Superior temporal gyrus (tissue), 1 donor: ENCODE measurements at regions not wholly inside any gene's neighbourhood (a gene's known extent, or its start where the extent isn't known, plus 50 kb on each side); places are given as distances from the start of the nearest gene placed in this dataset.
"Not testable (repeated sequence)": the region's sequence is repeated elsewhere in the genome, so short reads cannot be mapped to it uniquely, and the experiment has no call there.

ENCODE experiments used
- DNase-seq: peaks from one replicate; pipeline ENCODE4 v3.0.0-alpha.2; 2016; ENCODE audit errors: extremely low spot score

DNA sequence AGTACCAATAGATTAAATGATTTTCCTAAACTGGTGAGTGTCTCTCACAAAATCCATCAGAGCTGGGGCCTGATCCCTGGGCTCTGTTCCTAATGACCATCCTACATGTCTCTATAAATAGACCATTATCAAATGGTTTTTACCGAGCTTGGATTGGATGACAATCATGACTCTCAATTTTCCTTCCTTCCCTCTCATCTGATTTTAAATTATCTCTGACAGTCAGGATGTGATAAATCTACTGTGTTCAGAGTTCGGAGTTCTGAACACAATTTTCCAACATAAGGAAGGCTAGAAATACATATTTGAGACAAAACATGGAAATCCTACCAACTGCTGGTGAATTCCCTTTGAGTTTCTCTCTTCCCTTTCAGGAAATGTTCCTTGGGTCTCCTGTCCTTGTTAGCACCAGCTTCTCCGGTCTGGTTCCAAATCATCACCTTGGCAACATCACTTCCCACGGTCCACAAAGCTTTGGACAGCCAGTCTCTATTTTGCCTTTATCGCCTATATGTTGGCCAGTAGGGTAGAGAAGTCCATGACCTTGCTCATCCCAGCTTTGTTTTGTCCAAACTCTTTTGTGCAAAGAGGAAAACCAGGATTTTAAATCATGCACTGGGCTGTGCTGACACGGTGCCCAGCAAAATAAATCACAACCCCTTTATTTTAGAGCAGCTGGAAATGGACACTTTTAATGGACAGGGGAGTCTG lies 139.6 kb upstream of the ITGA6 start:
- DNase-seq = no peak

DNA sequence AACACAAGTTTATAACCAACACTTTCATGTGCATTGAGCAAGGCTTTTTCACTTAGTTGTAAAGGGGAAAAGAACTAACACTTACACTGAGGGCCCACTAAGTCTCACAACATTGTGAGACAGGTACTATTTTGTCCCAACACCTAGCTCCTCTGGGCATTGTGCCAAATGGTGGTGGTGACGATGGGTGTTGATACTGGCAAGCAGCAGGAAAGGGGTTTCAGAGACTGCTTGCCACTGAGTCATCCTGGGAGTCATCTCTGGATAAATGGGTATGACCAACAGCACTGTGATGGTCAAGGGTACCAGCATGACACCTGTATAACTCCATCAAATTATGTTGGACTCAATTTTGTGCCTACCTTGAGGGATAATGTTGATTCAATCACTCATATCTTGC lies 138.8 kb upstream of the ITGA6 start:
- no peak for DNase-seq

DNA sequence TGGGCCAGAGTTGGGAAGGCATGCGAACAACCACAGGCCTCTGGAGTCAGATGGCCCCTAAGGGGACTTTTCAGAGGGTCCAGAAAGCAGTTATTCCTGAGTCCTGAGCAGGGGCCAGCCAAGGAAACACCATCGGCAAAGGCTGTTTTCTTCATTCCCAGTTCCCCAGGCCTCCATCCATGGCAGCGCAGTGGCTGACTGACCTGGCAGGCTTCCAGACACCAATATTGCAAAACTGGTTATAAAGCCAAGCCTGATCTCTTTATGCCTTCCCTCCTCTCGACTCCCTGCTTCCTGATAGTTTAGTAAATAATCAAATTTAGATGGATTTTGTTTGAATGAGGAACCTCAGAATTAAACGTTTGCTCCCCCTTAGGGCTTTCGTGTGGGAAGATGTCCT lies 133.4 kb upstream of the ITGA6 start:
- DNase-seq = no peak

DNA sequence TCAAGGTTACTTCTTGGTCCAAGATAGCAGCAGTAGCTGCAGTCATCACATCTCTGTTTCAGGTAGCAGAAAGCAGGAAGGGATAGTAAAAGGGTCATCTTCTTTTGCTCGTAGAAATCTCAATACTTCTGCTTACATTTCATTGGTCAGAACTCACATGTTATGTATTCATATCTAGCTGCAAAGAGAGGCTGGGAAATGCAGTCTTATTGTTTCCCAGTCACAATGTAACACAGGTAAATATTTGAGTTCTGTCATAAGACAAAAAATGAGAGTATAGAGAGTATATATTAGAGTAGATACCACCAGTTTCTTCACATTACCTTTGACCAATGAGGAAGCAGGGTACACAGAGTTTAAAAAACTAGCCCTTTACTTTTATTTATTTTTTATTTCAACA lies 132.4 kb upstream of the ITGA6 start:
- DNase-seq = no peak

DNA sequence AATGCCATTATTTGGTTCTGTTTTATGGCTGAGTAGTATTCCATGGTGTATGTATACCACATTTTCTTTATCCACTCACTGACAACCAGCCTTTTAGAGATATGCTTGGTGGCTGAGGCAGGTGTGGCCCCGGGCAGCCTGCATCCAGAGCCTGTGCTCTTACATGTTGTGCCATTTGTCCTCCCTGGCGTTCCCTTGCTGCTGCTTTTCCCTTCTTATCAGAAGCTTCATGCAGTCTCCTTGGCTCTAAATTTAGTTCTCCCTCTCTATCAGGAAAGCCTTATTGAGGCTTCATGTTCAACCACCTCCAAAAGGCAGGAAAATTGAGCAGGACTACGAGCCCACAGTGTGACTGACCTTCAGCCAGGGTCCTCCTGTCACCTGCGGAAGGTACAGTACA lies 131.7 kb upstream of the ITGA6 start:
- DNase-seq = no peak

DNA sequence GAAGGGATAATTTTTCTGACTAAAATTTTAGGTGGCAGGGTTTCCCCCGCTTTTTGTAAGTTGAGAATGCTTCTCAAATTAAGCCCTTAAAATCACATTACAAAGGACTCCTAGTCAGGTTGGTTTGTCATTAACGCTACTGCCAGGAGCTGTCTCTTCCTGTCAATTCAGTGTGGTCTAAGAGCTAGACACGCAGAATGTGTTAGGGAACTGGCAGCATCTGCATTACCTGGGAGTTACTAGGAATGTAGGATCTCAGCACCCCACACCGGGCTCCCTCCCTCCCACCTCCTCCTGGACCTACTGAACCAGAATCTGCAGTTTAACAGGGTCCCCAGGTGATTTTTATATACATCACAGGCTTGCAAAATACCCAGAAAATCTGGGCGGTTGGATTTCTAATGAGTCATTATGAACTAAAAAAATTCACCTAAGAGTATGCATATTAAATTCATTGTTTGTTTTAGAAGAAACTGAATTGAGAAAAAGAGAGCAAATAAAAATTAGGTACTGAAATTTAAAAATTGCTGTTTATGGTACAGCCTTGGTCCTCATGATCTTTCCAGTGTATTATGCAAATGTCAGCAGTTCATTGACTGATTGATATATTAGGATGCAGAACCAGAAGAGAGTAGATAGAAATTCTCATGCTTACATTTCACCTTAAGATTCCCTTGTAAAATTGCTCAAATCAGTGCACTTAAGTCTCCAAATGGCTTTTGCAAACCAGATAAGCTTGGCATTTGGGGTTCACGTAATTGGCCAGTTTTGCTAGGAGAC lies 130.9 kb upstream of the ITGA6 start:
- no peak for DNase-seq

DNA sequence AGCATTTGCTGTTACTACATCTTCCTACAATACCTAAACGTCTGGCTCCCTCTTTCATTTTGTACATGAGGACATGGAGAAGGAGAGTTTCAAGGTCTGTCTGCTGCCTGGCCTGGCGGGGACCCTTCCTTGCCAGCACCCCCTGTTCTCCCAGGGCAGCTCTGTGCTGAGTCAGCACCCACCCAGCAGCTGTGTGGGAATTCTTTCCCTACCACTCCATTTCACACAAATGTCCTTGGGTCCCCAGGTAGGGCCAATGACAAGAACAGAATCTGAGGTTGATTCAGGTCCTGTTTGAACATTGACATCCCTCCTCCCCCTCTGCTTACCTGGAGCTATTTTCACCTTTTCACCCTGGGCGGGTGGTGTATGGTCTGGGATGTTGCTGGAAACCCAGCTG lies 129.9 kb upstream of the ITGA6 start:
- DNase-seq = no peak

DNA sequence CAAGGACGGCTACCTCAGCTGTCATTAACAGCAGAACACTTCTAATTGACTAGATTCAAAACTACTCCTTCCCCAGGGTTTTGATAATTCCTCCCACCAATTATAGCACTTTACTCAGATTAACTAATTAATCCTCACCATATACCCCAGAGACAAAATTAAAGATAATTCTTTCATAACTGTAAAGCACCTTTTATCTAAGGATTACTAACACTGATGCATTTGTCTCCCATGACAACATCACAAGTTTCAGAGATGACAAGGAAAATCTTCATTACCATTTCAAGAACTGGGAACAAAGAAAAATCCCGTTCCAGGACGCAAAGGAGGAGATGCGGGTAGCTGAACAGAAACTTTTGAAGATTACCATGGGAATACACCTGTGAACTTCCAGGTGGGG lies 129.4 kb upstream of the ITGA6 start:
- DNase-seq = no peak

DNA sequence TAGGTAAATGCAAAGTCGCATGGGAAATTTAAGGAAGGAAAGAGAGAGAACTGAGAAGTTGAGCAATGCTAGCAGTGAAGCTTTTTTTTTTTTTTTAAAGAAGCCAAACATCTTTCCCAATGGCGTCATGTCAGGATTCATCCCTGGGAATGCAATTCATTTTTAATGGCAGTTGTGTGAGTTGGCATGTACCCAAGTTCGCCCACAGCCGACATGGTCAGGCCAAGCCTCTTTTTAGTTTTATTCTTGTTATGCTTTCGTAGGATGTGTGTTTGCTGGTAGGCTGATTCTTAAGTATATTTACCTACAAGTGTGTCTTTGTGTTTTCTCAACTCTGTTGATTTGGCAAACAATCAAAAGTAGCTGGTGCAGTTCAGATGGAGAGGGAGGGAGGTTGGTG lies 127.6 kb upstream of the ITGA6 start:
- DNase-seq = no peak

DNA sequence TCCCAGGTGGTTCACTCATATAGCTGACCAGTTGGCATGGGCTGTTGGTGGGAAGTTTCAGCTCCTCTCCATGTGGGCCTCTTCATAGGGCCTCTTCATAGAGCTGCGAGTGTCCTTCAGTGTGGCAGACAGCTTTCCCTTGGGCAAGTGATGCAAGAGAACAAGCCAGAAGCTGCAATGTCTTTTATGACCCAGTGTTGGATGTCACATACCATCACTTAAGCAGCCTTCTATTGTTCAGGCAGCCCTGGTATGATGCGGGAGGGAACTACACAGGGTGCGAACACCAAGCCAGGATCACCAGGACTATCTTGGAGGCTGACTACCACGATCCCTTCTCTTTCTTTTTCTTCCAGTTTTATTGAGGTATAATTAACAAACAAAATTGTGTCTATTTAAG lies 126.5 kb upstream of the ITGA6 start:
- no peak for DNase-seq

DNA sequence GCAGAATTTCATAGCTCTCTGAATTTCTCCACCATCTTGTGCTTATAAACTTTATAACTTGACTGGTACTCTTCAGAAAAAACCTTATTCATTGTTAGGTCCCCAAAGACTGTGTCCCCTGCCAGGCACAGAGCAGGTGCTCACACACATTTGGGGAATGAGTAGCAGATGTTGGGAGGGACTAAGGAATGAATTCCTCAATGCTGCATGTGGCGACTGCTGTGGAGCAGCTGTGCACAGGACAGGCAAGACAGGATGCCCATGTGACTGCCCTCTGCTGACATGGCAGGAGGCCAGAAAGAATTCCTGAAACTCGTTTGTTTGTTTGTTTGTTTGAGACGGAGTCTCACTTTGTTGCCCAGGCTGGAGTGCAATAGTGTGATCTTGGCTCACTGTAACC lies 122.3 kb upstream of the ITGA6 start:
- DNase-seq = no peak

DNA sequence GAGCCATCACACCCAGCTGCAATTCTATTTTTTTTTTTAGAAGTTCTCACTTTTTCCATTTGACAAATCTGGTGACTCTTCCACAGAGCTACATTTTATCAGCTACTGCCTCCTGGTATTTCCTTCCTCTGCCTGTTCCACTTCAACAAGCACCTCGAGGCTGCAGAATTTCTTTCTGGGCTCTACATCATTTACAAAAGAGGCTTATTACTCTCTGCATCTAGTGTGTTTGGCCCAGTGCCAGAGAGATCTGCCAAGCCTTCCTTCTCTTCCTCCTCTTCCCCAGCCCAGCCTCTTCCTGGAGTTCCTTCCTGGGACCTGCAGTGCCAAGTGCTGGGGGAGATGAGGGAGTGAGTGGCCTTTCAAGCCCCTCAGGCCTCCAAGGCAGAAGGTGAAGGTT lies 119.6 kb upstream of the ITGA6 start:
- no peak for DNase-seq

DNA sequence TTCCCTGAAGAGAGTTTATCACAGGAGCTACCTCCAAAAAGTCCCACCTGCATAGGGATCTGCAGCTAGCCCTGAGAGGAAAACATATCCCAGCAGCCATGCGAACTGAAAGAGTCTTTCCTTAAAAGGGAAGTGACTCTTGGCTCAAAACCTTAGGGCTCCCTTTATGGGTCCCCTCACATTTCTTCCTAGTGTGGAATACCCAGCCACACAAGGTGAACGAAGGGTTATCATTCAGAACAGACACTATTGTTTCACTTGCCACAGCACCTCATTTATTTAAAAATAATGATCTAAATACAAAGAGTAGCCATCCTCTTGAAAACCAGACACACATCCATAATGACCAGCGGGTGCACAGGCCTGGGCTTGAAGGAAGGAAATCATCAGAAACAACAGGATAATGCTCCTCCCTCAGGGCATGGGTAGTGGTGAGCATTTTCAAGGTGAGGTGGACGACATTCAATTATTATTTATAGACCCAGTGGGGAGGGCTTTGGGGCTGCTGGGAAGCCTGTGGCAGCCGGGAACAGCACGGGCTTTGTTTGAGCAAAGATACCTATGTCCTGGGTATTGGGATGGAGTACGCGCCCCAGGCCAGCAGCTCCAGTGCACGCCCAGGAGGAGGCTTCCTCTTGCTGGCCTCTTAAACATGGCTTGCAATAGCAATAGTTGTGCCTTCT lies 119.0 kb upstream of the ITGA6 start:
- no peak for DNase-seq

DNA sequence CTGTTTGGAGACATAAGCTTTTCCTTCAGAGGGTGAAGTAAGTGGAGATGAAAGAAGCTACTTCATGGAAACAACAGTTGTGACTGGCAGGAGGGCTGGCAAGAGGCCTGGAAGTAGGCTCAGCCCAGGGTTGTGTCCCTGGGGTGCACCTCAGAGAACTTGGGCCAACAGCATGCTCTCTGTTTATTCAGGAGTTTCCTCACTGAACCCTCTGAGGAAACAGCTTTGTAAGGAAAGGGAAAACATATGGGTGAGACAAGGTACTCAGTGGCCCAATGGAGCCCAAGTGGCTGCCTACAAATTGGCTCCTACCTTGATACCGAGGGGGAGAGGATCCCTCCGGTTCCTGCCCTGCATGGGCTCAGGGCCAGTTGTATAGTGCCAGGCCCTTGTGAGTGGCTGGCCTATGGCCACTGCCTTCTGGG lies 115.5 kb upstream of the ITGA6 start:
- no peak for DNase-seq

DNA sequence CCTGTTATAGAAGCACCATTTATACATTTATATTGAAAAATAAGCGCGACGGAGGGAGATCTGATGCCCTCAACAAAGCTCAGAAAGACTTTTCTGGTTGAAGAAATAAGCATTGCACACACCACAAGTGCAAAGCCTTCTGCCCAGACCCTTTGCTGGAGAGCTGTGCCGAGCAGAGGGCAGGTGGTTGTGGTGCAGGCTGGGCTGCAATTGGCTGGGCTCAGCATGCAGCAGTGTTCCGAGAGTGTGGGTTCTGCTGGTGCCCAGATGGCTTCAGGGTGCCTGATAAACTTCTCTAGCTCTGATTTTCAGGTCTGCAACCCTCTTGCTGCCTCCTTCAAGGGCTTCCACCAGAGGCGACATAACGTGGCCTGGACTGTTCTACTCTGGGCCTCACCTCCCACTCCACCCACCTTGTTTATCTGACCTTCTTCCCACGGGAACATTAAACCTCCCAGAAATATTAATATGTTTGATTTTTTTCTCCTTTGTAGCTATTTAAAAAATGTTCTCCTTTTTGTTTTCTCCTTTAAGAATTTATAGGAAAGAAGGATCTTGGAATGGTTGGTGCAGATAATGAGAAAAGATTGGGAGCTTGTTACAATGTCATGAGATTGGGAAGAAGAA lies 113.6 kb upstream of the ITGA6 start:
- DNase-seq = no peak

DNA sequence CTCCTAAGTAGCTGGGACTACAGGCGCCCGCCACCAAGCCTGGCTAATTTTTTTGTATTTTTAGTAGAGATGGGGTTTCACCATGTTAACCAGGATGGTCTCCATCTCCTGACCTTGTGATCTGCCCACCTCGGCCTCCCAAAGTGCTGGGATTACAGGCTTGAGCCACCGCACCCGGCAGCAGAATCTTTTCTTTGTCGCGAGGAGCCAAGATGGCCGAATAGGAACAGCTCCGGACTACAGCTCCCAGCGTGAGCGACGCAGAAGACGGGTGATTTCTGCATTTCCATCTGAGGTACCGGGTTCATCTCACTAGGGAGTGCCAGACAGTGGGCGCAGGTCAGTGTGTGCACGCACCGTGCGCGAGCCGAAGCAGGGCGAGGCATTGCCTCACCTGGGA lies 112.3 kb upstream of the ITGA6 start:
- not testable (repeated sequence) for DNase-seq

DNA sequence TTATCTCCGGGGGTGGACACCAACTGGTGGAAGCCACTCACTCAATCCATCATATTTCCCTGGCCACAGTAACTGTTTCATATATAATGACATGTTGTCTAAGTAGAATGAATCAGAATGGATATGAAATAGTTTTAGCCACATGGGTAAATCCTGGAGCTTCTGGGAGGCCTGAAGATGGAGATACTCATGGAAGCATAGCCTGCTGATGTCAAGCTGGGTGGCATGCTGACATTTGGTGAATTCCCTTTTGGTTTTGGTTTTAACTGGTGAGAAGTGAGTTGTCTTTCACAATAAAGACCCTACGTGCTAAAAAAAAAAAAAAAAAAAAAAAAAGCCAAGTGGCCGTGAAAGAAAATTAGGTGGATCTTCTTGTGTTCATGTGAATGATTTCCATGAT lies 105.3 kb upstream of the ITGA6 start:
- no peak for DNase-seq

DNA sequence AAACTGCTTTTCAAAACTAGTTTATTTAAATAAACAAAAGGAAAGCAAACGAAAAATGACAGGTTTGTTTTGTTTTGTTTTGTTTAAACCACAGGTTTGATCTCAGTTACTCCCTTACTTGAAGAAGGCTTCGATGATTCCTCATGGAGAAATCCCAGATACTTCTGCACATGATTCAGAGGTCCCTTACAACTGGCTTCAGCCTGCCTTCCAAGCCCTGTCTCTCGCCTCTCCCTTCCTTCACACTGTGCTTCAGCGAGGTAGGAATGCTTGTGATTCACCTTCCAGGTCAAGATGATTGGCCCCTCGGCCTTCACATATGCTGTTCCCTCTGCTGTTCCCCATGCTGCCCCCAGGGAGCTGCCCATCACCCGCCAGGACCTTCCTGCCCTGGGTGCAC lies 104.1 kb upstream of the ITGA6 start:
- DNase-seq = no peak

DNA sequence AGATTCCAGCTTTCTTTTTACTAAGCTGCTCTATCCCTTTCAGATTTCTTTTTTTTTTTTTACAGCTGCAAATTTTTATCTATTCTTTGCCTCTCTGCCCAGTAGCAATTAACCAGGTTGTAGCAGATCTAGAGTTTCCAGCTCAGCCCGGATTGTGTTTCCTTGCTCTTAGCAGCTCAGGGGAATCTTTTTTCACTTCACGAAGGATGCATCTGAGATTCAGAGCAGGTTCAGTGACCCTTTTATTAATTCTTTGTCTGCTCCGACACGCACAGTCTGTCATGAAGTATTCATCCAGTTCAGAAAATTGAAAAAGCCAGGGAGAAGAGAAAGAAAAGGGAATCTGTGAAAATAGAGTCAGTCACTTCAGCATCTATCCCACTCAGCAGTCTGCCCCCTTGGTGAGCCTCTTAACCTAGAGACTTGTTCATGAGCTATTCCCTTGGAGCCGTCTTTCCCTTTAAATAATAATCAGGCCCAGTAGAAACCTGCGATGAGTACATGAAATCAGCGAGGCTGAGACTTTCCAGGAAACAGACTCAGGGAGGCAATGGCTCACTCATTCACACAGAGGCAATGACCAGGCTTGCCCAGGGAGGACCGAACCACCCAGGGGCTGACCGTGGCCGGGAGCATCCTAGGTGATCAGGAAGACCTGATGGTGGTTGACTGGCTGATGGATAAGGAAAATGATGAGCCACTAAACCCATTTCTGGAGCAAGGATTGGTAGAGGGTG lies 103.4 kb upstream of the ITGA6 start:
- no peak for DNase-seq

DNA sequence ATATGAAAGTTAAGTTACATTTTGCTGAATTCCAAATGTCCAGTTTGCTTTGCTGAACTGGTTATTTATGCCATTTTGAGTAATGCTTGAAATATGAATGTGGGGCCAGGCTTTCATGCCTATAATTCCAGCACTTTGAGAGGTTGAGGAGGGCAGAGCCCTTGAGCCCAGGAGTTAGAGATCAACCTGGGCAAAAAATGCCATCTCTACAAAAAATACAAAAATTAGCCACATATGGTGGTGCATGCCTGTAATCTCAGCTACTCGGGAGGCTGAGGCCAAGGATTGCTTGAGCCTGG lies 101.2 kb upstream of the ITGA6 start:
- no peak for DNase-seq

DNA sequence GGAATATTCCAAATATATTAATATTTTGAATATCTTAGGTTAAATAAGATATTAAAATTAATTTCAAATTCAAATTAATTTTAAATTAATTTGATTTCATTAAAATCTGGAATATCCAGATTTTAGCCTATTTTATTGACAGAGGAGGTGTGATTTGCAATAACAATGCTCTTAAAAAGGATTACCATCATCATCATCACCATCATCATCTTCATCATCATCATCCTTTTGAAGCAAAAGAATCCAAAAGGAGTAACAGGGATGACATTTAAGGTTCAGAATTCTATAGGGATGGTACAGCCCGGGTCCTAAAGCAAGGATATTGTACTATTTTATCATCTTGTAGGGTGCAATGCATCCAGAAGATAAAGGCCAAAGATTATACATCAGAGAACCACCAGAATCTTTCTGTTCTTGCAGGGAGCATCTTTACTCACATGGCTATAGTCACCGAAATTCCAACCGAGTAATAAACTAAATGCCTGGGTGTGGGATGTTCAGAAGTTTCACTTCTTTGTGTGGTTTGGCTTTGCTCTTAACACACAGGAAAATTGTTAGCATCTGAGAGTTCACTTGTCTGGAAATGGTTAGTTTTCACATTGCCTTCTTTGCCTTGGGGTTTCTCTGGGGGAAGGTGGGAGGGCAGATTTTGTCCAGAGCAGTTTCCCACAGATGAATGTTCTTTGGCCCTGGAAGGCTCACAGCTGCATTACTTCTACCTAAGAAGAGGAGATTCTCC lies 99.1 kb upstream of the ITGA6 start:
- DNase-seq = no peak
